ENCODE measurements at regions not wholly inside any gene's neighbourhood (a gene's known extent, or its start where the extent isn't known, plus 50 kb on each side); places are given as distances from the start of the nearest gene placed in this dataset.
A peak's percentile ranks its signal among the peaks of the same experiment; 100 is the strongest.

DNA sequence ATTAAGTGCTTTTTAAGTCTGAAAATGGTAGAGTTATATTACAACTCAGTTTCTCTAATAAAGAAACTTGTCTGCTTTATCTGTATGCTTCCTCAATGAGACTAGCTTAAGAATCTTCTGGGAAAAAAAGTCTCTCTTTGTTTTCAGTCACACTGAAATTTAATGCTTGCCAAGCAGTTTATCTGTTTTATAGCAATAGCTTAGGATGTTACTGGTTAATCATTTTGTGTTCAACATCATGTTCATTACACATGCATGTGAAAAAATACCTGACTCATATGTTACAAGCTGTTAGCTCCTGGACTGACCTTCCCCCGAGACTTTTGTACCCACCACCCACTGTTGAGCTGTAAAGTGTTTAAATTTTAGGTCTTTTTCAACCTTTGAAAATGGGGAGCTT is 706.2 kb upstream of the CBLB start:
- no peak for DNase-seq

DNA sequence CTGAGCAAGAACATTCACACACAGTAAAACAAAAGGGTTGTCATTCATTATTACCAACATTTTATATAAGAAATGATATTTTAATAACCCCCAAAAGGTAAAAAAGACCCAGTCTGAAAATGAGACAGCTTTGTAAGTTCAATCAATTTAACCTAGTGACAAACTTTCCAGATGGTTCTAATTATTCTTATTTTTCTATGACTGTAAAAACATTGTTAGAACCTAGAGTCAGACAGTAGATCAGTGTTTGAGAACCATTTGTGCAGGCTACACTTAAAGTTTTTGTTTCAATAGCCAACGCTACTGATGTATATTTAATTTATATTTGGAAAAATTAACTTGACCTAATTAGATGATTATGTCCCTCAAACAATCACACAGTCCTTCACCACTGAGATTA is 708.4 kb upstream of the CBLB start:
- no peak for DNase-seq

DNA sequence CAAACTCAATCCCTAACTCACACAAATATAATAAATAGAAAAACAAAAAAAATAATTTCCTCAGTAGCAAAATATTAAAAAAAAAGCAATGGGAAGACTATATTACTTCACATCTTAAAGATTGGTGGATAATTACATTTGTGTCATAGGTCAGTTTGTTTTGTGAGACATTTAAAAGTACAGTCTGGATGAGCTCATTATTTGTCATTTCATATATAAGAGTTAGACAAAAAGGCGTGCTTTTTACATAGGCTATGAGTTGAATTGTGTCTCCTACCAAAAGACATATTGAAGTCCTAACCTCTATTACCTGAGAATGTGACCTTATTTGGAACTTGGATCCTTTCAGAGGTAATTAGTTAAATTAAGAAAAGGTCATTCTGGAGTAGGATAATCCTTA is 710.1 kb upstream of the CBLB start:
- no peak for DNase-seq

- no peak for DNase-seq
Measured at GRCh38 chr3:106582151-106582550, 713.3 kb upstream of the CBLB start.

GRCh38 chr3:106587551-106587950 is 718.7 kb upstream of the CBLB start:
- DNase-seq, result no peak

DNA sequence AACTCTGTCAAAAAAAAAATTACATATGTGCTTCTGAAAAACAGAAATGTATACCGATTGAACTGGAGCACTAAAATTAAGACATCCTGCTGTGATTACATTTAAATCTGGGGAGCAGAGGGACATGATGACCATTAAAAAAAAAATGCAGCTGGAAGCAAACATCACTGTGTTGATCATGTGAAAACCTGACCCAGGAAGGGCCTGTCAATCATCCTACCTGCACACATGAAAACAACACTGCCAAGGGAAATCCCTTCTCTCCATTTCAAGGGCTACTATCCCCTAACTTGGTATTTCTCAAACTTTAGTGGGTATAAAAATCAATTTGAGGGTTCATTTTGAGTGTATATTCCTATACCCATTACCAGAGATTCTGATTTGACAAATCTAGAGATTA is 719.9 kb upstream of the CBLB start:
- DNase-seq, result no peak

DNA sequence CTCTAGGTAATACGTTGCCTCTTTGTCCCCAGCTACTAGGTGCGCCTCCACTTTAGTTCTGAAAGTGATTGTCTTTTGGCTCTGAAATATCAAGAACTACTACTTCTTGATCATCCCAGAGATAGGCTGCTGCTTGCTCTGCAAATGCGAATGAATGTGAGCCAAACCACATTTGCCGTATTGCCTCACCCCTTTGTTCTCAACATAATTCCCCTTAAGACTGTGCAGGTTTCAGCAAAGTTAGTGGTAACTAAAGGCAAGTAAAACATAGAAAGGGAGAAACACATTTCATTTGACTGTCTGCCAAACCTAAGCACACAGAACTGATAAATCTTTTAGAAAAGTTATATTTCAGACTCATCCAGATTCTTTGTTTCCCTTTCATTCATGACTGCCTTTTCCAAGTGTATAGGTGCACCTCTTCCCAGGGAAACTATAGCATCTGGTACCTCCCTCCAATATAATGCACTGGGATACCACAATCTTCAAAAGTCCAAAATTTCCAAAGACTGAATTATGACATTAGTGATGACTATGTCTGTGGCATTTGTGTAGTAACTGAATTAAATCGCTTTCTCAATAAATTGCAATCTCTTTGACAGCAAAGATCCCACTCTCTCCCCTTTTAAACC is 720.6 kb upstream of the CBLB start:
- DNase-seq, result no peak

- DNase-seq, result no peak
Measured at GRCh38 chr3:106590216-106590615, 721.4 kb upstream of the CBLB start.

DNA sequence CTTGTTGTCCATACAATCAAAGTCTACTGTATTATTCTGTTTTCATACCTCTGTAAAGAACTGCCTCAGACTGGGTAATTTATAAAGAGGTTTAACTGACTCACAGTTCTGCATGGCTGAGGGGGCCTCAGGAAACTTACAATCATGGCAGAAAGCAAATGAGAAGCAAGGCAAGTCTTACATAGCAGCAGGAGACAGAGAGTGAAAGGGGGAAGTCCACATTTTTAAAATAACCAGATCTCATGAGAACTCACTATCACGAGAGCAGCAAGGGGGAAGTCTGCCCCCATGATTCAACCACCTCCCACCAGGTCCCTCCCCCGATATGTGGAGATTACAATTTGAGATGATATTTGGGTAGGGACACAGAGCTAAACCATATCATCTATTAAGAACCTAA is 724.6 kb upstream of the CBLB start:
- no peak for DNase-seq

- DNase-seq, result peak; percentile 76
Measured at GRCh38 chr3:106609666-106610301, 741.0 kb upstream of the CBLB start.

GRCh38 chr3:106610362-106610959 is 741.6 kb upstream of the CBLB start:
- DNase-seq, result peak; percentile 10

GRCh38 chr3:106611116-106611515 is 742.3 kb upstream of the CBLB start:
- DNase-seq, result no peak

GRCh38 chr3:106611841-106612240 is 743.0 kb upstream of the CBLB start:
- no peak for DNase-seq

GRCh38 chr3:106616556-106616955 is 747.7 kb upstream of the CBLB start:
- DNase-seq, result no peak

DNA sequence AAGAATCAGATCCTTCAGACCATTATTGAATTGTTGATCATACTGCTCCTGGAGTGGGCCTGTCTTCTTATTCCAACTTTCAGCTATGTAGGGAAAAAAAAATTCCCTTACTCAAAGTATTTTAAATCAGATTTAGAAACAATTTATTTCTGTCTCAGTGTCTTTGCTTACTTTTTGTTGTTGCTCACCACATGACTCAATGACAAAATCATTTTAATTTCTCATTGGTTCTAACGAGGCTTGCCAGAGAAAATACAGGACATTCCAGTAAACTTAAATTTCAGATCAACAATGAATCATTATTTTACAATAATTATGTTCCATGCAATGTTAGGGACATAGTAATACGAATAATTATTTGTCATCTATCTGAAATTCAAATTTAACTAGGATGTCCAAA is 748.5 kb upstream of the CBLB start:
- DNase-seq, result no peak

- DNase-seq, result no peak
Measured at GRCh38 chr3:106620646-106621045, 751.8 kb upstream of the CBLB start.

DNA sequence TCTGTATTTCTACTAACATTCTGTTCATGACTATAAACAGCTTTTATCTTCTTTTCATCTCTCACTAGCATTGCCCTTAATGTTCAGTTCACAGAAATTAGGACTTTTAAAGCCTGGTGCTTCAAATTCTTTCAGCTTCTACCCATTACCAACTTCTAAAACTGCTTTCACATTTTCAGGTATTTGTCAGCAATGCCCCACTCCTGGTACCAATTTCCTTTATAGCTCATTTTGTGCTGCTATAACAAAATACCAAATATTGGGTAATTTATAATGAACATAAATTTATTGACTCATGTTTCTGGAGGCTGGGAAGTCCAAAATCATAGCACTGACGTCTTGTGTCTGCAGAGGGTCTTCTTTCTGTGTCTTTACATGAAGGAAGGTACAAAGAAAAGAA is 753.1 kb upstream of the CCDC54 start:
- DNase-seq, result no peak

GRCh38 chr3:106628407-106628806 is 748.8 kb upstream of the CCDC54 start:
- peak; percentile 7 for DNase-seq

DNA sequence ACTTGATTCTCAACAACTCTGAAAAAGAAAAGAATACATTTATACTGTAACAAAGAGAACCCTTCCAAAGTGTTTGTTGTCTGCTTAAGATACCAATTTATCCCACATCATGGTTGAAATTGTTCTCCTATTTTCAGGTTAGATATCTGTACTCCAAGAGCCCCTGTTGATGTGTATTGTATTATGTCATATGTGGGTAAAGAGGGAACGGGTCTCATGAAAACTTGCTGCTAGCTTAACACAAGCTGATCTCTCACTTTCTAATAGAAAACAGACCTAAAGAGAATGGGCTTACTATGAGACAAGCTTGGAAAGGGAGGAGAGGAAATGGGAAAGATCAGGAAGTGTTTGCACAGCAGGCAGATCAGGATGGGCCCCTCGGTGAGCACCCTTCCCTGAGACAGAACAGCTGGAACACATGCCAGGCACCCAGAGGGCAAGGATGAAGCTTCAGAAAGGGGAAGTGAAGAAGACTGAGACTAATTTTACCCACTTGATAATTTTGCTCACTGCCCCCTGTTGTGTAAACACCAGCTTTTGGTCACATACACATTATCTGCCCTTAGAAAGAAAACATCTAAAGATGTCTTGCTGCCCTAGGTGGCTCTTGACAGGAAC is 747.9 kb upstream of the CCDC54 start:
- DNase-seq, result no peak

DNA sequence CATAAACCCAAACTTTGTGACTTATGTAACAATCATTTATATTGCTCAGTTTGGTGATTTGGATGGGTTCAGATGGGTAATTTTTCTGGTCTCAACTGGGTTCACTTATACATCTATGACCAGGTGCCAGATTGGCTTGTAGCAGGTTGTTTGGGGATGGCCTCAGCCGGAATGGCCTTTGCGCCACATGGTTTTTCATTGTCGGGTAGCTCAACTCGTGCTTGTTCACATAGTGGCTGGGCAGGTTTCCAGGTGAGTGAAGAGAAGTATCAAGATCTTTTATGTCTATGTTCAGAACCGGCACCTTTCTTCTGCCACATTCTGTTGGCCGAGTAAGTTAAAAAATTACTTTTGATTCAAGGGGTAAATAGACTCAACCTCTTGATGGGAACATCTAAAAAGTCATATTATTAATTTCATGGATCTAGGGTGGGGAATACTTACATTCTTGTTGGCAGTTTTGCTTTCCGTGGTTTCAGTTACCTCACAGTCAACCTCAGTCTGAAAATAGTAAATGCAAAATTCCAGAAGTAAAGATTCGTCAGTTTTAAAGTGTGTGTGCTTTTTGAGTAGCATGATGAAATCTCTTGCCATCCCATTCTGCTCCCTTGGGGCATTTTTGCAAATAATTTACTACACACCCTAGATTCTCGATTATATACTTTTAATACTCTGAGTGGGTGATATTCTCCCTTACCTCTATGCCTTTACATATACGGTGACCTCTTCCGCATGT is 745.7 kb upstream of the CCDC54 start:
- DNase-seq, result no peak

GRCh38 chr3:106635271-106635670 is 742.0 kb upstream of the CCDC54 start:
- no peak for DNase-seq

GRCh38 chr3:106635826-106636225 is 741.4 kb upstream of the CCDC54 start:
- DNase-seq, result no peak

- no peak for DNase-seq
Measured at GRCh38 chr3:106640353-106640752, 736.9 kb upstream of the CCDC54 start.

- DNase-seq, result no peak
Measured at GRCh38 chr3:106642161-106642560, 735.1 kb upstream of the CCDC54 start.

Data from NCI-H1092 treated with DMSO at 0.1 percent for 48 hours (cell line).